Stimulated activated CD8-positive, alpha-beta memory T cell treated with anti-CD3 and anti-CD28 coated beads, Interleukin-15, amount 100 ng/mL, for 1 hour (primary cell): ENCODE measurements at regions not wholly inside any gene's neighbourhood (a gene's known extent, or its start where the extent isn't known, plus 50 kb on each side); places are given as distances from the start of the nearest gene placed in this dataset.

Experiments used
- DNase-seq: peaks from one replicate; pipeline ENCODE4 v3.0.0-alpha.2; 2020; ENCODE audit warnings: low read depth

- DNase-seq = no peak
These were observed 1153.0 kb upstream of the TENM4 start for GRCh38 chr11:80593648-80594374.

GRCh38 chr11:80592546-80592945 lies 1151.7 kb upstream of the TENM4 start:
- no peak for DNase-seq

DNA sequence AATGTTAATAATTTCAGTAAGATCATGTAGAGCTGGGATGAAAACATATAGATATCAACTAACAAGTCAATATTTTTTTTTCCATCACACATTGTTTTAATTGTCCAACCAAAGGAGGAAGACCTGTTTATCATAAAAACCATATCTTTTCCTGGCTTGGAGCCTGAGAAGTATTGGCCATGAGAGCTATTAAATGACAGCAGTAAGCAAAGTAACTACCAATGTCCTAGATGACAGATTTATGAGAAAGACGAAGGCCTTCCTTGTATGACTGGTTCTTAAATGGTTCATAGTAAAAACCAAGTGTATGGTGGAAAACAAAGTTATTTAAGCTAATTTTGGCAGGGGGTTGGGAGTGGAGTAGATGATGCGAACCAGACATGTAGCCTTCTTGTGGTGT lies 1147.1 kb upstream of the TENM4 start:
- DNase-seq = no peak

DNA sequence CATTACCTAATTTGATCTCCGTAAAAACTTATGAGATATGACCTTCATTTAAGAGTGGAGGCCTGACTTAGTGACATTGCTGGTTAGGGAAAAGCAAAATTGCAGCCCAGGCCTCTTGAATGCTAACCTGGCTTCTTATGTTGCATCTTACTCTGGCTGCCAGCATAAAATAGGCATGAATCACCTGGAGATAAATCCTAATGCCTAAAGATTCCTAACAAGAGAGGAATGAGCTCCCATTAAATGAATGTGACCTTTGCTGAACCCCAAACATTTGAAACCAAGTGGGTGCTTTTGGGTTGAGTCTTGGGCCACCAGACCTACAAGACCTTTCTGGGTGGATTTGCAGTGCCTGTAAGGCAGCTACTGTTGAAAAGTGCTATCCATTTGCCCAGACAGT lies 1145.6 kb upstream of the TENM4 start:
- DNase-seq = no peak

GRCh38 chr11:80584661-80585060 lies 1143.8 kb upstream of the TENM4 start:
- DNase-seq = no peak

- no peak for DNase-seq
These were observed 1129.0 kb upstream of the TENM4 start for GRCh38 chr11:80569832-80570231.

DNA sequence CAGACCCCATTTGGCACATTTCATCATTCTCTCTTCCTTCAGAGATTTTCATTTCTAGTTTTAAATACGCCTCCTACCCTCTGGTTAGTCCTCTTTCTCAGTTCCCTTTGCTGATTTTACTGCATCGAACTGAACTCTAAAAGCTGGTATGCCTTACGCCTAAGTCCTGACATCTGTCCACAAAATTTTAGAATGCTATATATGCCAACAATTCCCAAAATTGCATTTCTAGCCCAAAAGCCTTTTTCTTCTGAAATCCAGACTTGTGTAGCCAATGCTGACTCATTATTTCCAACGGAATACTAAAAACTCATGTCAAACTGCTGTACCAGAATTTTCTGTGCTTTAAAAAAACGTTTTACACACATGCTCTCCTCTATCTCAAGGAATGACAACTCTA lies 1124.4 kb upstream of the TENM4 start:
- no peak for DNase-seq

DNA sequence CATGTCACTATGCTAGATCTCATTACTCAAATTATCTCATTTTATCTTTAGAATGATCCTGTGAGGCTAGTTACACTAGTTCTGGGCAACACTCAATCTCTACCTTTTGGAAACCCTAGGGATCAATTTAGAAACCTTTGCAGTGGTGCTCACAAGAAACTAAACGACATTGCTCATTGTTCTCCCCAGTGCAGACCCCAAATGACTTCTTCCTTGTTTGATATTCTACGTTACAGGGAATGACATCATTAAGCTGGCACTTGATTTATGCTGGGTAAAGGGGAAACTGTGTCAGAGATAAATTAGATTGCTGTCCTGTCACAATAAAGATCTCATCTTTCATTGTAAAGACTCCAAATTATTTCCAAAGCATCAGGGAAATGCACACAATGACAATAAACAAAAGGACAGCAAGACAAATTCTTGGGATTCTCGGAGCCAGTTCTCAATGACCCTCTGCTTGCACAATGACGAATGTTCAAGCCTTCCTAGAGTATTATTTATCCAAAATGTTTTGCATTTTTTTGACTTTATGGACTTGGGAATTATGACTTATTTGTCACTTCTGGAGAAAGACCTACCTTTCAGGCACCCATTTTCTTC lies 1121.8 kb upstream of the TENM4 start:
- DNase-seq = no peak

- DNase-seq = no peak
These were observed 1119.1 kb upstream of the TENM4 start for GRCh38 chr11:80559942-80560341.

- no peak for DNase-seq
These were observed 1112.7 kb upstream of the TENM4 start for GRCh38 chr11:80553565-80553964.

GRCh38 chr11:80542704-80543103 lies 1101.9 kb upstream of the TENM4 start:
- DNase-seq = no peak

GRCh38 chr11:80538040-80538439 lies 1097.2 kb upstream of the TENM4 start:
- DNase-seq = no peak

DNA sequence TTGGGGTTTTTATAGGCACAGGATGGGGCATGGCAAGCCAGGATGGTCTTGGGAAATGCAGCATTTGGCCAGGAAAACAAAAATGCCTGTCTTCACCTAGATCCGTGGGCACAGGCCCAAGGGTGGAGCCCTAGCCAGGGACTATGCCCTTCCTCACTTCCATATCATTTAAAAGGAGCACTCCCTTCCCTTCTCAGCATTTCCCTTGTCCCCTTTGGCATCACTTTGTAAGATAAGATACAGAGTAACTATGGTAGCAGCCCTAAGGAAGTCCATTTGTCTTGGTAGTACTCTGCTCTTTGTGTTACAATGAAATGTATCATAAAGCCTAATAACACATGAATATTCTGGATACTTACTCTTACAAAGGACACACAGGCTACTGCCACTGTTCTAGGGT lies 1092.6 kb upstream of the TENM4 start:
- DNase-seq = no peak

- DNase-seq = no peak
These were observed 1091.9 kb upstream of the TENM4 start for GRCh38 chr11:80532633-80533232.

DNA sequence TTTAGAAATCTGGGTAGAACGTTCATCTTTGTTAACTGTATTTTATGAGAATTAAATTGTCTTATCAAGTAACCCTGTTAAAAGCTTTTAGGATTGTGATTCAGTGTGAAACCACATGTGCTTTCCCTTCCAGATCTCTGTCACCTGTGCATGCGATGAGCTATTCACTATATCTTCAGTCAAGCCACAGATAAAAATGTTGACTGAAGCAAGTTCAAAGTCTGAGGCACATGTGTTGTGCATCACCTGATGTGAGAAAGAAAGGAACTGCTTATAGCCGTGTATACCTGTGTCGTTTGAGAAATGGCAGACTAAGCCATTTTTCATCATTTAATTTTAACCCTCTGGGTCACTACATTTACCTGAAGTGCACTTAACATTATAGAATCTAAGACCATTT lies 1088.9 kb upstream of the TENM4 start:
- no peak for DNase-seq

- no peak for DNase-seq
These were observed 1085.0 kb upstream of the TENM4 start for GRCh38 chr11:80525663-80526405.

GRCh38 chr11:80524349-80524748 lies 1083.5 kb upstream of the TENM4 start:
- no peak for DNase-seq

DNA sequence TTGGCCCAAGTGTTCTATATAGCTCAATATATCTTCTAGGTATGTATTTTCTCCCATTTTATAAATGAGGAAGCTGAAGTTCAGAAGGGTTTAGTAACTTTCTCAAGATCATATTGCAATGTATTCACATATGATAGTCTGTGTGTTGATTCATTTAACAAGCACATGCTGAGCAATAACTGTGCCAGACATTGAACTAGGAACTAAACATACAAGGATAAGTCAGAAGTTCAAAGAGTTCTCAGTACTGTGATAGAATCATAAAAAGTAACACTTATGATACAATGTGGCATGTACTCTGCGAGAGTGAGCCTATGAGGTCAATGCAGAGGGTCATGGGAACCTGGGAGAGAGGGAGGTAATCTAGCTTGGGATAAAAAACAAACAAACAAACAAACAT lies 1082.2 kb upstream of the TENM4 start:
- DNase-seq = no peak

GRCh38 chr11:80521592-80521991 lies 1080.8 kb upstream of the TENM4 start:
- DNase-seq = no peak

GRCh38 chr11:80520507-80520887 lies 1079.7 kb upstream of the TENM4 start:
- DNase-seq = no peak

GRCh38 chr11:80519596-80520506 lies 1079.0 kb upstream of the TENM4 start:
- DNase-seq = no peak

- no peak for DNase-seq
These were observed 1076.9 kb upstream of the TENM4 start for GRCh38 chr11:80517701-80518100.
